Esophagus (tissue), 2 donors: ENCODE measurements at regions not wholly inside any gene's neighbourhood (a gene's known extent, or its start where the extent isn't known, plus 50 kb on each side); places are given as distances from the start of the nearest gene placed in this dataset.

Source experiments
- H3K27ac ChIP-seq, 2 donors: one replicate each; pipeline ENCODE4 v1.5.1; 2013; ENCODE audit warnings: low read depth in 2 of 2, mild to moderate bottlenecking in 2 of 2, inconsistent platforms in 1 of 2, low read length in 1 of 2, moderate library complexity in 1 of 2
- H3K27me3 ChIP-seq, 2 donors: one replicate each; pipeline ENCODE4 v1.6.1; 2013; ENCODE audit warnings: low read length in 2 of 2, control low read depth in 1 of 2, mild to moderate bottlenecking in 1 of 2; ENCODE audit not compliant: insufficient read depth in 2 of 2, control insufficient read depth in 1 of 2
- H3K36me3 ChIP-seq, 2 donors: one replicate each; pipeline ENCODE4 v1.6.1; 2013; ENCODE audit warnings: low read length in 1 of 2; ENCODE audit not compliant: control insufficient read depth in 2 of 2, insufficient read depth in 2 of 2
- H3K4me1 ChIP-seq, 2 donors: one replicate each; pipeline ENCODE4 v1.6.1; 2013; ENCODE audit warnings: low read length in 1 of 2; ENCODE audit not compliant: control insufficient read depth in 2 of 2, insufficient read depth in 2 of 2
- H3K4me3 ChIP-seq, 2 donors: one replicate each; pipeline ENCODE4 v1.5.1; 2013; ENCODE audit warnings: low read length in 2 of 2, mild to moderate bottlenecking in 2 of 2, low read depth in 1 of 2, moderate library complexity in 1 of 2
- H3K9me3 ChIP-seq, 2 donors: one replicate each; pipeline ENCODE4 v1.6.1; 2013; ENCODE audit warnings: mild to moderate bottlenecking in 2 of 2, low read depth in 1 of 2, low read length in 1 of 2, moderate library complexity in 1 of 2; ENCODE audit not compliant: control insufficient read depth in 2 of 2, insufficient read depth in 1 of 2
- WGBS, 2 donors: extraction: QIAGEN DNeasy Blood & Tissue Kit; methylation state at CpG; one replicate each; pipeline ENCODE4 v1.1.7; 2013; 5-methylcytosine and 5-hydroxymethylcytosine counted together
- donor health status: healthy with polysubstance abuse.
- donor health status: Bipolar disorder and iron deficiency.

- Histone ChIP-seq H3K36me3 (no peaks in the 10 kb centered on the region), H3K4me3 (no peak overlapping the region), H3K27ac (no peak overlapping the region), H3K9me3 (peaks cover 0 to 2% of the 10 kb centered on the region in 2 donors), H3K27me3 (no peaks in the 10 kb centered on the region), H3K4me1 (no peaks in the 10 kb centered on the region)
- WGBS, 2 donors: 80 to 100% methylated on average over 1 of the region's 1 CpG
These were observed 335.1 kb upstream of the C11orf87 start for GRCh38 chr11:109086931-109087330.

GRCh38 chr11:109088086-109088485 lies 333.9 kb upstream of the C11orf87 start:
- H3K27ac ChIP-seq: no peak overlapping the region
- peaks cover 0 to 2% of the 10 kb centered on the region in 2 donors for H3K9me3 ChIP-seq
- no peak overlapping the region for H3K4me3 ChIP-seq
- 78 to 84% methylated on average over 2 of the region's 2 CpGs for WGBS, 2 donors
- no peaks in the 10 kb centered on the region for H3K27me3 ChIP-seq
- no peaks in the 10 kb centered on the region for H3K36me3 ChIP-seq
- H3K4me1 ChIP-seq: no peaks in the 10 kb centered on the region

- Histone ChIP-seq H3K27ac (no peak overlapping the region), H3K4me1 (no peaks in the 10 kb centered on the region), H3K9me3 (no peaks in the 10 kb centered on the region), H3K4me3 (no peak overlapping the region), H3K36me3 (no peaks in the 10 kb centered on the region), H3K27me3 (no peaks in the 10 kb centered on the region)
- WGBS, 2 donors: 67 to 71% methylated on average over 2 of the region's 2 CpGs
These were observed 332.8 kb upstream of the C11orf87 start for GRCh38 chr11:109089144-109089543.

GRCh38 chr11:109093354-109093753 lies 328.6 kb upstream of the C11orf87 start:
- H3K27me3 ChIP-seq: no peaks in the 10 kb centered on the region
- no peaks in the 10 kb centered on the region for H3K4me1 ChIP-seq
- H3K36me3 ChIP-seq: no peaks in the 10 kb centered on the region
- H3K4me3 ChIP-seq: no peak overlapping the region
- no peak overlapping the region for H3K27ac ChIP-seq
- WGBS, 2 donors: 97% methylated on average over 1 of the region's 1 CpG
- no peaks in the 10 kb centered on the region for H3K9me3 ChIP-seq

GRCh38 chr11:109096266-109096665 lies 325.7 kb upstream of the C11orf87 start:
- H3K27ac ChIP-seq: no peak overlapping the region
- H3K9me3 ChIP-seq: no peaks in the 10 kb centered on the region
- H3K4me3 ChIP-seq: no peak overlapping the region
- H3K27me3 ChIP-seq: no peaks in the 10 kb centered on the region
- H3K36me3 ChIP-seq: no peaks in the 10 kb centered on the region
- no peaks in the 10 kb centered on the region for H3K4me1 ChIP-seq
- WGBS, 2 donors: 89 to 91% methylated on average over 3 of the region's 3 CpGs

- H3K27ac ChIP-seq: no peak overlapping the region
These were observed 315.7 kb upstream of the C11orf87 start for GRCh38 chr11:109106151-109106906.

GRCh38 chr11:109109150-109109549 lies 312.8 kb upstream of the C11orf87 start:
- H3K9me3 ChIP-seq: no peaks in the 10 kb centered on the region
- no peaks in the 10 kb centered on the region for H3K4me1 ChIP-seq
- H3K27ac ChIP-seq: no peak overlapping the region
- H3K4me3 ChIP-seq: no peak overlapping the region
- WGBS, 2 donors: 63 to 71% methylated on average over 3 of the region's 3 CpGs
- no peaks in the 10 kb centered on the region for H3K27me3 ChIP-seq
- H3K36me3 ChIP-seq: no peaks in the 10 kb centered on the region

More at GRCh38 chr11:109106151-109106906, 315.7 kb upstream of the C11orf87 start:
- H3K27me3 ChIP-seq: no peaks in the 10 kb centered on the region
- H3K4me3 ChIP-seq: no peak overlapping the region
- H3K9me3 ChIP-seq: no peaks in the 10 kb centered on the region
- no peaks in the 10 kb centered on the region for H3K36me3 ChIP-seq
- 84 to 91% methylated on average over 8 of the region's 8 CpGs for WGBS, 2 donors
- no peaks in the 10 kb centered on the region for H3K4me1 ChIP-seq

- Histone ChIP-seq H3K36me3 (no peaks in the 10 kb centered on the region), H3K4me1 (no peaks in the 10 kb centered on the region)
- WGBS, 2 donors: 43 to 56% methylated on average over 5 of the region's 5 CpGs
These were observed 312.2 kb upstream of the C11orf87 start for GRCh38 chr11:109109571-109110315.

GRCh38 chr11:109112261-109112660 lies 309.7 kb upstream of the C11orf87 start:
- H3K9me3 ChIP-seq: no peaks in the 10 kb centered on the region
- 12 to 17% methylated on average over 2 of the region's 2 CpGs for WGBS, 2 donors

More at GRCh38 chr11:109109571-109110315, 312.2 kb upstream of the C11orf87 start:
- Histone ChIP-seq H3K27ac (no peak overlapping the region), H3K9me3 (no peaks in the 10 kb centered on the region), H3K27me3 (no peaks in the 10 kb centered on the region), H3K4me3 (no peak overlapping the region)

More at GRCh38 chr11:109112261-109112660, 309.7 kb upstream of the C11orf87 start:
- Histone ChIP-seq H3K27me3 (no peaks in the 10 kb centered on the region), H3K4me3 (no peak overlapping the region), H3K36me3 (no peaks in the 10 kb centered on the region), H3K27ac (no peak overlapping the region), H3K4me1 (no peaks in the 10 kb centered on the region)
